BJ (cell line): ENCODE measurements at regions not wholly inside any gene's neighbourhood (a gene's known extent, or its start where the extent isn't known, plus 50 kb on each side); places are given as distances from the start of the nearest gene placed in this dataset. TPM values are rescaled to one million over a fixed set of nuclear protein-coding genes. Genes with fewer than 3 reads are reported as not detected.

Experiments
- CTCF ChIA-PET: fragments of 350-600 bp; formaldehyde crosslinking; extraction: SDS; loops from one replicate; lab custom pipeline; 2021; ENCODE audit warnings: antibody characterized with exemption, inconsistent platforms; lab: Yijun Ruan, JAX
- POLR2A ChIA-PET: fragments of 300-600 bp; sonication (Branson Sonifier 250); formaldehyde crosslinking; extraction: SDS; loops from one replicate; lab custom pipeline; 2021; ENCODE audit warnings: antibody characterized with exemption; lab: Charles Lee
- DNase-seq: peaks from one replicate; pipeline ENCODE4 v3.0.0-alpha.2; 2011; ENCODE audit warnings: low read depth
- H3K27me3 ChIP-seq: 2 replicates; pipeline ENCODE4 v1.6.0; 2011; ENCODE audit warnings: low read length; ENCODE audit not compliant: control insufficient read depth, insufficient read depth
- H3K36me3 ChIP-seq: 2 replicates; pipeline ENCODE4 v1.5.1; 2011; ENCODE audit warnings: low read length; ENCODE audit not compliant: control insufficient read depth, insufficient read depth
- H3K4me3 ChIP-seq: 2 replicates; pipeline ENCODE4 v1.5.1; 2011; ENCODE audit warnings: low read depth, mild to moderate bottlenecking, control low read depth, low read length
- CTCF ChIP-seq: IDR thresholded peaks from 2 replicates; pipeline ENCODE4 v1.5.1; 2011; ENCODE audit warnings: low read depth, mild to moderate bottlenecking, control low read depth, inconsistent platforms, low read length, moderate library complexity; ENCODE audit not compliant: insufficient read depth
- small RNA-seq: library from RNA; depleted of rRNA; stranded (forward); fragments of <200 nt; gene quantifications from one replicate; pipeline ENCODE3, GENCODE V24; 2012; ENCODE audit warnings: low replicate concordance, low read depth; ENCODE audit not compliant: insufficient read length

- Histone ChIP-seq H3K36me3 (no peaks in the 10 kb centered on the region), H3K4me3 (no peak overlapping the region), H3K27me3 (no peaks in the 10 kb centered on the region)
- POLR2A ChIA-PET: no interaction called here
- TF ChIP-seq CTCF: no peak
- DNase-seq: no peak
- CTCF ChIA-PET: no interaction called here
These were observed 50.0 kb upstream of the MIR17HG start for GRCh38 chr13:91297503-91297902.

Small RNA genes in the stretch of these regions (small RNA-seq; reads per million reads assigned to genes)
- gene AL445647.2 (not detected), gene BRK1P2 (not detected), gene RF00212 (not detected), gene RNA5SP34 (not detected), gene RNU6-75P (not detected)
